Upper lobe of left lung (tissue), 4 donors: ENCODE measurements at regions not wholly inside any gene's neighbourhood (a gene's known extent, or its start where the extent isn't known, plus 50 kb on each side); places are given as distances from the start of the nearest gene placed in this dataset.

Experiments used
- EP300 ChIP-seq, 4 donors: sonication (generic); formaldehyde crosslinking; IDR thresholded peaks; one replicate each; pipeline ENCODE4 v1.5.1; 2017; ENCODE audit warnings: antibody characterized with exemption in 4 of 4, control low read depth in 2 of 4
- POLR2A ChIP-seq, 4 donors: fragments of 450-650 bp; IDR thresholded peaks; one replicate each; pipeline ENCODE4 v1.5.1; 2016 to 2017; ENCODE audit warnings: antibody characterized with exemption in 4 of 4, mild to moderate bottlenecking in 2 of 4
- POLR2AphosphoS5 ChIP-seq, 2 donors: sonication (generic); formaldehyde crosslinking; IDR thresholded peaks; one replicate each; pipeline ENCODE4 v1.5.1; 2017; ENCODE audit warnings: antibody characterized with exemption in 2 of 2
- TF ChIP-seq, protein P1 (sequence below), 6 experiments: fragments of 450-650 bp in 4 of 6; fragments of 200-600 bp in 2 of 6; sonication (generic) in 2 of 6; IDR thresholded peaks; one replicate each; pipeline ENCODE4 v1.5.1; 2016 to 2019; ENCODE audit warnings: antibody characterized with exemption in 6 of 6

DNA sequence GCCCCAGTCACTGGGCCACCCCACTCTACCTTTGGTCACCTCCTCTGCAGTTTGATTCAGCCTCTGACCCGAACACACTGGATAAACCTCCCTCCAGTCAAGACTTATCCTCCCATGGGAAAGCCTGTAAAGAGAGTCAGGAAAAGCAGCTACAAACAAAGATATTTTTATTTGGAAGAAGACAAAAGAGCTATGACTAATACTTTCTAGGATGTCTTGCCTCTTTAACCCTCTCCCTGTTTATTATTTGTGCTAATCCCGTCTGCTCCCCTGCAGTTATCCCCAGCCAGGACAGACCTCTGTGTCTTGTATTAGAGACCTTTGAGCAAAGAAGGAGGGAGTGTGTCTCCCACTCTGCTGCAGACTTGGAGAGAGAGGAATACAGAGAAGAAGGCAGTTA, 178.3 kb downstream of the EFNB2 start:
- TF ChIP-seq, protein P1, sequence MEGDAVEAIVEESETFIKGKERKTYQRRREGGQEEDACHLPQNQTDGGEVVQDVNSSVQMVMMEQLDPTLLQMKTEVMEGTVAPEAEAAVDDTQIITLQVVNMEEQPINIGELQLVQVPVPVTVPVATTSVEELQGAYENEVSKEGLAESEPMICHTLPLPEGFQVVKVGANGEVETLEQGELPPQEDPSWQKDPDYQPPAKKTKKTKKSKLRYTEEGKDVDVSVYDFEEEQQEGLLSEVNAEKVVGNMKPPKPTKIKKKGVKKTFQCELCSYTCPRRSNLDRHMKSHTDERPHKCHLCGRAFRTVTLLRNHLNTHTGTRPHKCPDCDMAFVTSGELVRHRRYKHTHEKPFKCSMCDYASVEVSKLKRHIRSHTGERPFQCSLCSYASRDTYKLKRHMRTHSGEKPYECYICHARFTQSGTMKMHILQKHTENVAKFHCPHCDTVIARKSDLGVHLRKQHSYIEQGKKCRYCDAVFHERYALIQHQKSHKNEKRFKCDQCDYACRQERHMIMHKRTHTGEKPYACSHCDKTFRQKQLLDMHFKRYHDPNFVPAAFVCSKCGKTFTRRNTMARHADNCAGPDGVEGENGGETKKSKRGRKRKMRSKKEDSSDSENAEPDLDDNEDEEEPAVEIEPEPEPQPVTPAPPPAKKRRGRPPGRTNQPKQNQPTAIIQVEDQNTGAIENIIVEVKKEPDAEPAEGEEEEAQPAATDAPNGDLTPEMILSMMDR (IDR thresholded peaks at IDR 0.05) = no peak
- no peak for TF ChIP-seq EP300 (IDR thresholded peaks at IDR 0.05)
- no peak for TF ChIP-seq POLR2A (IDR thresholded peaks at IDR 0.05)
- TF ChIP-seq POLR2AphosphoS5 (IDR thresholded peaks at IDR 0.05) = no peak
